ENCODE measurements at regions not wholly inside any gene's neighbourhood (a gene's known extent, or its start where the extent isn't known, plus 50 kb on each side); places are given as distances from the start of the nearest gene placed in this dataset.

DNA sequence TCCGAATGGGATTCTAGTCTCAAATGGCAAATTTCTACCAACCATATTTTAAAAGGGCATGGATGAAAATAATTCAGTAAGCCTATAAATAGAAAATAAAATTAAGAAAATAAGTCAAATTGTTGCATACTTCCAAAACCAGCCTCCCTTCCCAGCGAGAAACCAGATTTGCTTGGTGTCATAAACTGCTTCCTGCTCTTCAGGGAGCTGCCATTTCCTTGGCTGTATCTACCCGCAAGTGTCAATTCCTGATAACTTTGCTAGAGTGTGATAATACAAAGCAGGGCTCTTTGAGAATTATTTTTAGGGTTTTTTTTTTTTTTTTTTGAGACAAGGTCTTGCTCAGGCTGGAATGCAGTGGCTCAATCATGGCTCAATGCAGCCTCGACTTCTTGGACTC is 62.3 kb downstream of the S1PR1 start:
- TF ChIP-seq, protein P1, sequence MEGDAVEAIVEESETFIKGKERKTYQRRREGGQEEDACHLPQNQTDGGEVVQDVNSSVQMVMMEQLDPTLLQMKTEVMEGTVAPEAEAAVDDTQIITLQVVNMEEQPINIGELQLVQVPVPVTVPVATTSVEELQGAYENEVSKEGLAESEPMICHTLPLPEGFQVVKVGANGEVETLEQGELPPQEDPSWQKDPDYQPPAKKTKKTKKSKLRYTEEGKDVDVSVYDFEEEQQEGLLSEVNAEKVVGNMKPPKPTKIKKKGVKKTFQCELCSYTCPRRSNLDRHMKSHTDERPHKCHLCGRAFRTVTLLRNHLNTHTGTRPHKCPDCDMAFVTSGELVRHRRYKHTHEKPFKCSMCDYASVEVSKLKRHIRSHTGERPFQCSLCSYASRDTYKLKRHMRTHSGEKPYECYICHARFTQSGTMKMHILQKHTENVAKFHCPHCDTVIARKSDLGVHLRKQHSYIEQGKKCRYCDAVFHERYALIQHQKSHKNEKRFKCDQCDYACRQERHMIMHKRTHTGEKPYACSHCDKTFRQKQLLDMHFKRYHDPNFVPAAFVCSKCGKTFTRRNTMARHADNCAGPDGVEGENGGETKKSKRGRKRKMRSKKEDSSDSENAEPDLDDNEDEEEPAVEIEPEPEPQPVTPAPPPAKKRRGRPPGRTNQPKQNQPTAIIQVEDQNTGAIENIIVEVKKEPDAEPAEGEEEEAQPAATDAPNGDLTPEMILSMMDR (IDR thresholded peaks at IDR 0.05): no peak
- TF ChIP-seq POLR2A (IDR thresholded peaks at IDR 0.05): no peak
